ENCODE measurements at regions not wholly inside any gene's neighbourhood (a gene's known extent, or its start where the extent isn't known, plus 50 kb on each side); places are given as distances from the start of the nearest gene placed in this dataset.

- no peak overlapping the region for H3K9ac ChIP-seq (ENCODE audit: low read depth, low read length)
- H3K4me3 ChIP-seq (ENCODE audit: low read depth in 1 of 2, low read length in 2 of 2): no peak overlapping the region
- DNase-seq (no peak), ATAC-seq (ENCODE audit: insufficient read depth, low read depth) (no peak)
- H3K27ac ChIP-seq (ENCODE audit: low read length): no peak overlapping the region
- H4K20me1 ChIP-seq (ENCODE audit: insufficient read depth, low read length): no peaks in the 10 kb centered on the region
- TF ChIP-seq CTCF (IDR thresholded peaks at IDR 0.05; ENCODE audit: borderline replicate concordance, extremely low read depth, low read length, poor library complexity, severe bottlenecking) (no peak), EZH2 (IDR thresholded peaks at IDR 0.05; ENCODE audit: borderline replicate concordance, low read depth, low read length, severe bottlenecking) (no peak)
- no peak overlapping the region for H3K4me2 ChIP-seq (ENCODE audit: insufficient read depth, low read length)
- H3K36me3 ChIP-seq (ENCODE audit: insufficient read depth, low read length): no peaks in the 10 kb centered on the region
- no peak overlapping the region for H2AFZ ChIP-seq (ENCODE audit: low read depth, low read length)
- H3K27me3 ChIP-seq (ENCODE audit: insufficient read depth, low read length, poor library complexity): no peaks in the 10 kb centered on the region
- no peaks in the 10 kb centered on the region for H3K79me2 ChIP-seq (ENCODE audit: insufficient read depth, low read length)
- H3K4me1 ChIP-seq (ENCODE audit: insufficient read depth, low read length): no peaks in the 10 kb centered on the region
- peaks cover 4% of the 10 kb centered on the region for H3K9me3 ChIP-seq (ENCODE audit: insufficient read depth, low read length, severe bottlenecking)
These were observed 183.7 kb downstream of the METTL4 start for GRCh38 chr18:2387588-2387987.

- H3K27me3 ChIP-seq (ENCODE audit: insufficient read depth, low read length, poor library complexity): peaks cover 7% of the 10 kb centered on the region
- peaks cover 4% of the 10 kb centered on the region for H3K9me3 ChIP-seq (ENCODE audit: insufficient read depth, low read length, severe bottlenecking)
- H3K79me2 ChIP-seq (ENCODE audit: insufficient read depth, low read length): no peaks in the 10 kb centered on the region
- no peak overlapping the region for H3K4me3 ChIP-seq (ENCODE audit: low read depth in 1 of 2, low read length in 2 of 2)
- no peak for ATAC-seq (ENCODE audit: insufficient read depth, low read depth)
- no peak overlapping the region for H3K4me2 ChIP-seq (ENCODE audit: insufficient read depth, low read length)
- H3K27ac ChIP-seq (ENCODE audit: low read length): no peak overlapping the region
- DNase-seq: no peak
- no peaks in the 10 kb centered on the region for H3K36me3 ChIP-seq (ENCODE audit: insufficient read depth, low read length)
- H3K4me1 ChIP-seq (ENCODE audit: insufficient read depth, low read length): no peaks in the 10 kb centered on the region
- no peak overlapping the region for H3K9ac ChIP-seq (ENCODE audit: low read depth, low read length)
- TF ChIP-seq CTCF (IDR thresholded peaks at IDR 0.05; ENCODE audit: borderline replicate concordance, extremely low read depth, low read length, poor library complexity, severe bottlenecking) (no peak), EZH2 (IDR thresholded peaks at IDR 0.05; ENCODE audit: borderline replicate concordance, low read depth, low read length, severe bottlenecking) (no peak)
- no peaks in the 10 kb centered on the region for H4K20me1 ChIP-seq (ENCODE audit: insufficient read depth, low read length)
- no peak overlapping the region for H2AFZ ChIP-seq (ENCODE audit: low read depth, low read length)
These were observed 181.1 kb downstream of the METTL4 start for GRCh38 chr18:2390158-2390557.

- no peak overlapping the region for H3K9ac ChIP-seq (ENCODE audit: low read depth, low read length)
- H3K4me3 ChIP-seq (ENCODE audit: low read depth in 1 of 2, low read length in 2 of 2): no peak overlapping the region
- no peaks in the 10 kb centered on the region for H3K4me1 ChIP-seq (ENCODE audit: insufficient read depth, low read length)
- no peak overlapping the region for H2AFZ ChIP-seq (ENCODE audit: low read depth, low read length)
- peaks cover 10% of the 10 kb centered on the region for H3K27me3 ChIP-seq (ENCODE audit: insufficient read depth, low read length, poor library complexity)
- H3K4me2 ChIP-seq (ENCODE audit: insufficient read depth, low read length): no peak overlapping the region
- H3K79me2 ChIP-seq (ENCODE audit: insufficient read depth, low read length): no peaks in the 10 kb centered on the region
- H3K27ac ChIP-seq (ENCODE audit: low read length): no peak overlapping the region
- TF ChIP-seq EZH2 (IDR thresholded peaks at IDR 0.05; ENCODE audit: borderline replicate concordance, low read depth, low read length, severe bottlenecking) (no peak), CTCF (IDR thresholded peaks at IDR 0.05; ENCODE audit: borderline replicate concordance, extremely low read depth, low read length, poor library complexity, severe bottlenecking) (no peak)
- H3K9me3 ChIP-seq (ENCODE audit: insufficient read depth, low read length, severe bottlenecking): peaks cover 4% of the 10 kb centered on the region
- H4K20me1 ChIP-seq (ENCODE audit: insufficient read depth, low read length): no peaks in the 10 kb centered on the region
- ATAC-seq (ENCODE audit: insufficient read depth, low read depth) (no peak), DNase-seq (no peak)
- no peaks in the 10 kb centered on the region for H3K36me3 ChIP-seq (ENCODE audit: insufficient read depth, low read length)
These were observed 179.8 kb downstream of the METTL4 start for GRCh38 chr18:2391470-2391869.

GRCh38 chr18:2392446-2392845 lies 178.9 kb downstream of the METTL4 start:
- Histone ChIP-seq H3K4me1 (ENCODE audit: insufficient read depth, low read length) (no peaks in the 10 kb centered on the region), H2AFZ (ENCODE audit: low read depth, low read length) (no peak overlapping the region), H4K20me1 (ENCODE audit: insufficient read depth, low read length) (no peaks in the 10 kb centered on the region), H3K9ac (ENCODE audit: low read depth, low read length) (no peak overlapping the region), H3K9me3 (ENCODE audit: insufficient read depth, low read length, severe bottlenecking) (peaks cover 4% of the 10 kb centered on the region), H3K79me2 (ENCODE audit: insufficient read depth, low read length) (no peaks in the 10 kb centered on the region), H3K36me3 (ENCODE audit: insufficient read depth, low read length) (no peaks in the 10 kb centered on the region), H3K27ac (ENCODE audit: low read length) (no peak overlapping the region), H3K4me3 (ENCODE audit: low read depth in 1 of 2, low read length in 2 of 2) (no peak overlapping the region), H3K27me3 (ENCODE audit: insufficient read depth, low read length, poor library complexity) (peaks cover 10% of the 10 kb centered on the region), H3K4me2 (ENCODE audit: insufficient read depth, low read length) (no peak overlapping the region)
- DNase-seq: no peak
- ATAC-seq (ENCODE audit: insufficient read depth, low read depth): no peak
- no peak for TF ChIP-seq EZH2 (IDR thresholded peaks at IDR 0.05; ENCODE audit: borderline replicate concordance, low read depth, low read length, severe bottlenecking)
- no peak for TF ChIP-seq CTCF (IDR thresholded peaks at IDR 0.05; ENCODE audit: borderline replicate concordance, extremely low read depth, low read length, poor library complexity, severe bottlenecking)

Measured in DND-41 (cell line).